Spleen (tissue), 11 donors: ENCODE measurements at regions not wholly inside any gene's neighbourhood (a gene's known extent, or its start where the extent isn't known, plus 50 kb on each side); places are given as distances from the start of the nearest gene placed in this dataset.

Experiments used
- DNase-seq: peaks from one replicate; pipeline ENCODE4 v3.0.0-alpha.2; 2020
- H3K27ac ChIP-seq, 8 donors: fragments of 200-600 bp; sonication (generic) in 7 of 8; 1 replicate in 4 of 8; 2 replicates in 4 of 8; pipeline versions ENCODE4 v1.5.0 to v1.8.0; 2016 to 2021; ENCODE audit warnings: inconsistent platforms in 4 of 8, mild to moderate bottlenecking in 4 of 8, moderate library complexity in 1 of 8
- H3K27me3 ChIP-seq, 7 donors: fragments of 200-600 bp; sonication (generic) in 6 of 7; replicated peaks in 1 of 7; 1 replicate in 4 of 7; 2 replicates in 3 of 7; pipeline versions ENCODE4 v1.5.0 to v1.8.0; 2016 to 2021; ENCODE audit warnings: inconsistent platforms in 3 of 7, mild to moderate bottlenecking in 1 of 7
- H3K36me3 ChIP-seq, 6 donors: fragments of 200-600 bp; sonication (generic) in 5 of 6; 1 replicate in 4 of 6; 2 replicates in 2 of 6; pipeline versions ENCODE4 v1.5.0 to v1.8.0; 2016 to 2021; ENCODE audit warnings: inconsistent platforms in 2 of 6
- H3K4me1 ChIP-seq, 6 donors: fragments of 200-600 bp; sonication (generic) in 5 of 6; 1 replicate in 3 of 6; 2 replicates in 3 of 6; pipeline versions ENCODE4 v1.5.0 to v1.8.0; 2016 to 2021; ENCODE audit warnings: inconsistent platforms in 3 of 6
- H3K4me3 ChIP-seq, 8 donors: fragments of 200-600 bp; sonication (generic) in 7 of 8; 1 replicate in 4 of 8; 2 replicates in 4 of 8; pipeline versions ENCODE4 v1.5.0 to v1.8.0; 2016 to 2021; ENCODE audit warnings: inconsistent platforms in 4 of 8, mild to moderate bottlenecking in 4 of 8, moderate library complexity in 2 of 8
- H3K9me3 ChIP-seq, 8 donors: fragments of 200-600 bp; sonication (generic) in 7 of 8; 1 replicate in 4 of 8; 2 replicates in 4 of 8; pipeline versions ENCODE4 v1.5.0 to v1.8.0; 2016 to 2021; ENCODE audit warnings: inconsistent platforms in 4 of 8
- POLR2A ChIP-seq, 3 donors: fragments of 450-650 bp; IDR thresholded peaks; one replicate each; pipeline ENCODE4 v1.5.1; 2017; ENCODE audit warnings: antibody characterized with exemption in 3 of 3, mild to moderate bottlenecking in 1 of 3
- POLR2AphosphoS5 ChIP-seq, 3 donors: sonication (generic); formaldehyde crosslinking; IDR thresholded peaks; one replicate each; pipeline ENCODE4 v1.5.1; 2017; ENCODE audit warnings: antibody characterized with exemption in 3 of 3
- WGBS, 5 donors: extraction: QIAGEN DNeasy Blood & Tissue Kit in 3 of 5; methylation state at CpG; one replicate each; pipeline versions ENCODE4 v1.1.5 to v1.1.7; 2013 to 2018; 5-methylcytosine and 5-hydroxymethylcytosine counted together
- intact Hi-C: fragments of 100-400 bp; cut with DNase I; formaldehyde crosslinking; loops from one replicate; pipeline ENCODE4 v1.15.0; 2023; ENCODE audit warnings: low total_unique reads
- TF ChIP-seq, protein P1 (sequence below), 11 experiments: fragments of 200-600 bp in 7 of 11; fragments of 450-650 bp in 4 of 11; sonication (generic) in 4 of 11; IDR thresholded peaks in 8 of 11; conservative IDR thresholded peaks in 3 of 11; 1 replicate in 7 of 11; 2 replicates in 4 of 11; pipeline versions ENCODE4 v1.4.0 to v1.8.0; 2016 to 2021; ENCODE audit warnings: antibody characterized with exemption in 11 of 11, inconsistent platforms in 4 of 11, mild to moderate bottlenecking in 1 of 11
- donor health status: healthy with polysubstance abuse.
- donor health status: DM: no; HTN: no; CAD: no; lungs with moderate emphysema.
- donor health status: DM: no; HTN: no; CAD: no.
- donor health status: Bipolar disorder and iron deficiency.
- donor health status: healthy.
- donor health status: DM: no; HTN: no; CAD: no.
- donor health status: DM: yes; HTN: yes; CAD: no.

DNA sequence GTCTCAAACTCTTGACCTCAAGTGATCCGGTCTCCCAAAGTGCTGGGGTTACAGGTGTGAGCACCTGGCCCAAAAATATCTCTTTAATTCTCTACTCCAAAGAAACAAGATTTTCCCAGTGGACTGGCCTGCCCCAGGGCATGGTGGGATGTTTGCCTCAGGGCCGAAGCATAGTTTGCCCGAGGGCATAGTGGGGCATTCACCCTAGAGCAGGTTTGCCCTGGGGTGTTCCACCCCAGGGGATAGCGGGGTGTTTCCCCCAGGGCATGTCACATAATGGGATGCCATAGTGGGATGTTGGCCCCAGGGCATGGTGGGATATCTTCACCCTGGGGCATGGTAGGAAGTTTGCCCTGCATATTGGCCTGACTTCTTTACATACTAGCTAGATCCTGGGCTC, 97.2 kb downstream of the VEGFA start:
- intact Hi-C loops, result no loop called here
- Histone ChIP-seq H3K9me3 (no peaks in the 10 kb centered on the region), H3K27ac (no peak overlapping the region), H3K4me3 (no peak overlapping the region), H3K27me3 (peaks cover 0 to 25% (median 0%) of the 10 kb centered on the region in 7 donors), H3K36me3 (no peaks in the 10 kb centered on the region), H3K4me1 (no peaks in the 10 kb centered on the region)
- 82 to 96% (median 90%) methylated on average over 4 of the region's 4 CpGs for WGBS, 5 donors
- TF ChIP-seq POLR2AphosphoS5 (IDR thresholded peaks at IDR 0.05) (no peak), POLR2A (IDR thresholded peaks at IDR 0.05) (no peak)
- TF ChIP-seq, protein P1, sequence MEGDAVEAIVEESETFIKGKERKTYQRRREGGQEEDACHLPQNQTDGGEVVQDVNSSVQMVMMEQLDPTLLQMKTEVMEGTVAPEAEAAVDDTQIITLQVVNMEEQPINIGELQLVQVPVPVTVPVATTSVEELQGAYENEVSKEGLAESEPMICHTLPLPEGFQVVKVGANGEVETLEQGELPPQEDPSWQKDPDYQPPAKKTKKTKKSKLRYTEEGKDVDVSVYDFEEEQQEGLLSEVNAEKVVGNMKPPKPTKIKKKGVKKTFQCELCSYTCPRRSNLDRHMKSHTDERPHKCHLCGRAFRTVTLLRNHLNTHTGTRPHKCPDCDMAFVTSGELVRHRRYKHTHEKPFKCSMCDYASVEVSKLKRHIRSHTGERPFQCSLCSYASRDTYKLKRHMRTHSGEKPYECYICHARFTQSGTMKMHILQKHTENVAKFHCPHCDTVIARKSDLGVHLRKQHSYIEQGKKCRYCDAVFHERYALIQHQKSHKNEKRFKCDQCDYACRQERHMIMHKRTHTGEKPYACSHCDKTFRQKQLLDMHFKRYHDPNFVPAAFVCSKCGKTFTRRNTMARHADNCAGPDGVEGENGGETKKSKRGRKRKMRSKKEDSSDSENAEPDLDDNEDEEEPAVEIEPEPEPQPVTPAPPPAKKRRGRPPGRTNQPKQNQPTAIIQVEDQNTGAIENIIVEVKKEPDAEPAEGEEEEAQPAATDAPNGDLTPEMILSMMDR (IDR thresholded peaks at IDR 0.05 in 8 of 11, conservative IDR thresholded peaks at IDR 0.05 in 3 of 11), result no peak
- peak; percentile 13 for DNase-seq

DNA sequence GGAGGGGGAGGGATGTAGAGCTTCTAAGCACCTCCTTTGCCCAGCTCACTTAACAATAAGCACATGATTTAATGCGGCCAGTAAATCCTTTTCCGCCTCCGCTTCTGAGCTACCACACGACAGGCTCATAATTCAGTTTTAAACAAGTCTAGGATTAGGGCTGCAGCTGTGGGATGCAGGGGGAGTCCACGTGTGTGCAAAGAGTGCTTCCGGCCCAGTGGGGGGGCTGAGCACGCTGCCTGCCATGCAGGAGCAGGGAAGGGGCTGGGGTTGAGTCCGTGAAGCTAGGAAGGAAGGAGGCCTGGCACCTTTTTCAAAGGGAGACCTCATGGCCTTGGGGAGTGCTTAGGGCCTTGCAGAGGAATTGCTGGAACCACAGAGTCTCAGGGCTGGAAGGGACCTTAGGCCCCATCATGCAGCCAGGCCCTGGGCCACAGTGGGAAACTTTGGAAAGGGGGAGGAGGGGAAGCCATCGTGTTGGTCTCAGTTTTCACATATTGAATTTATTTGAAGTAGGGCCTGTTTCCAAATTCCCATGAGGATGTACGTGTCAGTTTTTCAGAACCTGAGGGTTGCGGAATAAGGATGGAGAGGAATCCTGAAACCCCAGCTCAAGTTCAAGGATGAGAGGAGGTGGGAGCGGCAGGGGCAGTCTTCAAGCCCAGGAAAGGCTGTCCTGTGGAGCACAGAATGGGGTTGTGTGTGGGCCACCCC, 96.1 kb downstream of the VEGFA start:
- H3K4me1 ChIP-seq, result no peaks in the 10 kb centered on the region
- no peak for TF ChIP-seq POLR2AphosphoS5 (IDR thresholded peaks at IDR 0.05)
- TF ChIP-seq POLR2A (IDR thresholded peaks at IDR 0.05), result no peak
- TF ChIP-seq, protein P1 (IDR thresholded peaks at IDR 0.05 in 8 of 11, conservative IDR thresholded peaks at IDR 0.05 in 3 of 11), result no peak
- DNase-seq, result peak; percentile 48
- H3K9me3 ChIP-seq, result no peaks in the 10 kb centered on the region
- peaks cover 0 to 24% (median 0%) of the 10 kb centered on the region in 7 donors for H3K27me3 ChIP-seq
- no peak overlapping the region for H3K4me3 ChIP-seq
- intact Hi-C loops, result no loop called here
- 66 to 81% (median 75%) methylated on average over 12 of the region's 12 CpGs for WGBS, 5 donors
- H3K27ac ChIP-seq, result no peak overlapping the region
- no peaks in the 10 kb centered on the region for H3K36me3 ChIP-seq

DNA sequence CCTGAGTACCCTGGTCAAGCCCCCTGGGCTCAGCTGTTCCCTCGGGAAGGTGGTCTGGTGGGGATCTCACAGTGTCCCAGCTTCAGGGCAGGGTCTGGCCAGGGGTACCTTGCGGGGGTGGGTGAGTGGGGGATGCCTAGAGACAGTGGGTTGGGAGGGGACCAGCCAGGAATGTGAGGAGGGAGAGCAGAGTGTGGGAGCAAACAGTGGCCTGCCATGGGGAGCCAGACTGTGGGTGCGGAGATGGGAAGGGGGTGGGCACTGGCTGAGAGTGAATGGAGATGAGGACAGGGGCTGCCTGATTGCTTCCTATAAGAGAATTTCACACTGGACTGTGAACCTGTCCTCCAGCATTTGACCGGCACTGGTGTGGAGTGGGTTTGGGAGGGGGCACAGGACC, 95.1 kb downstream of the VEGFA start:
- TF ChIP-seq POLR2A (IDR thresholded peaks at IDR 0.05), result no peak
- no peak for TF ChIP-seq POLR2AphosphoS5 (IDR thresholded peaks at IDR 0.05)
- TF ChIP-seq, protein P1 (IDR thresholded peaks at IDR 0.05 in 8 of 11, conservative IDR thresholded peaks at IDR 0.05 in 3 of 11), result no peak
- 84 to 88% (median 85%) methylated on average over 4 of the region's 4 CpGs for WGBS, 5 donors

DNA sequence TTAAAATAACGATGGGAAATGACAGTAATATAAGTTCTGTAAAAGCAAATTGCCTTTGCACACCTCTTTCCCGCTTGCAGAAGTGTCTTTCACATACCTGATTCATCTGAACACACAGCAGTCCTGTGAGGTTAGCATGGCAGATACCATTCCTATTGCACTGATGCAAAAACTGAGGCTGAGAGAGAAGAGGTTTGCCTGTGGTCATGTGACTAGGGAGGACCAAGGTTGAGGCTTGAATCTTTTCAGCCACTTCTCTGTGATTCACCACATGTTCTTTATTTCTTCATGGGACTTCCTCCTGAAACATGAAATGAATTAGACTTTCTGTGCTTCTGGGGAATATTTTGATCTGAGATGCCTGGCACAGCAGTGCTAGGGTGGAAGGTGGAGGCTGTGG, 92.9 kb downstream of the VEGFA start:
- no peak overlapping the region for H3K4me3 ChIP-seq
- no peaks in the 10 kb centered on the region for H3K9me3 ChIP-seq
- TF ChIP-seq POLR2AphosphoS5 (IDR thresholded peaks at IDR 0.05), result no peak
- TF ChIP-seq, protein P1 (IDR thresholded peaks at IDR 0.05 in 8 of 11, conservative IDR thresholded peaks at IDR 0.05 in 3 of 11), result no peak
- no peak for TF ChIP-seq POLR2A (IDR thresholded peaks at IDR 0.05)
- WGBS, 5 donors, result 73 to 93% (median 89%) methylated on average over 2 of the region's 2 CpGs
- no peak for DNase-seq
- no peaks in the 10 kb centered on the region for H3K4me1 ChIP-seq
- intact Hi-C loops, result no loop called here
- peaks cover 0 to 28% (median 0%) of the 10 kb centered on the region in 7 donors for H3K27me3 ChIP-seq
- no peaks in the 10 kb centered on the region for H3K36me3 ChIP-seq
- no peak overlapping the region for H3K27ac ChIP-seq

More for the DNA sequence above, 95.1 kb downstream of the VEGFA start:
- no peaks in the 10 kb centered on the region for H3K9me3 ChIP-seq
- DNase-seq, result no peak
- intact Hi-C loops, result no loop called here
- no peak overlapping the region for H3K4me3 ChIP-seq
- H3K27ac ChIP-seq, result no peak overlapping the region
- no peaks in the 10 kb centered on the region for H3K4me1 ChIP-seq
- H3K36me3 ChIP-seq, result no peaks in the 10 kb centered on the region
- H3K27me3 ChIP-seq, result peaks cover 0 to 24% (median 0%) of the 10 kb centered on the region in 7 donors
